Mucosa of stomach (tissue), 1 donor: ENCODE measurements at regions not wholly inside any gene's neighbourhood (a gene's known extent, or its start where the extent isn't known, plus 50 kb on each side); places are given as distances from the start of the nearest gene placed in this dataset.
"Not testable (repeated sequence)": the region's sequence is repeated elsewhere in the genome, so short reads cannot be mapped to it uniquely, and the experiment has no call there.

ENCODE experiments used
- H3K27me3 ChIP-seq: one replicate; pipeline ENCODE4 v1.7.0; 2013; ENCODE audit warnings: mild to moderate bottlenecking, low read length; ENCODE audit not compliant: control insufficient read depth, insufficient read depth
- H3K36me3 ChIP-seq: one replicate; pipeline ENCODE4 v1.7.0; 2013; ENCODE audit warnings: low read length; ENCODE audit not compliant: control insufficient read depth, insufficient read depth
- H3K4me1 ChIP-seq: one replicate; pipeline ENCODE4 v1.7.0; 2013; ENCODE audit warnings: mild to moderate bottlenecking, low read length; ENCODE audit not compliant: control insufficient read depth, insufficient read depth
- H3K4me3 ChIP-seq: one replicate; pipeline ENCODE4 v1.7.0; 2013; ENCODE audit warnings: low read length
- H3K9ac ChIP-seq: one replicate; pipeline ENCODE4 v1.7.0; 2013; ENCODE audit warnings: mild to moderate bottlenecking, low read length, moderate library complexity
- H3K9me3 ChIP-seq: one replicate; pipeline ENCODE4 v1.7.0; 2013; ENCODE audit warnings: mild to moderate bottlenecking, low read length, moderate library complexity; ENCODE audit not compliant: control insufficient read depth
- donor health status: Pancreatic carcinoma.

DNA sequence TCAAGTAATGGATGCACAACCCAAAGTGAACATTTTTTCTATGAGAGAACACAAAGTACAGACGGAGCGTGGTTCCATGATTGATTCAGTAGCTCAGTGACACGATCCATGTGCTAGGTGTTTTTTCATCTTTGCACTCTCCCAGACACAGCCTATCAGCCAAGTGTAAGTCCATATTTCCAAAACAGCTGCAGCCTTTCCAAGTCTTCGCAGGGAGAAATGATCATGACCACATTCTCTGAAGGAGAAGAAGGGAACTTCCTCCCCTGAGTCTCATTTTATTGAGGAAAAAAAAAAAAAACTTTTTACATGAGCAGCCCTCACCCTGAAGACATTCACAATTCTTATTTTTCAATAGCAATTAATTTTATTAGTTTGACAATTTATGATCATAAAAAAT is 958.3 kb downstream of the LTN1 start:
- not testable (repeated sequence) for H3K4me3 ChIP-seq, H3K9ac ChIP-seq, H3K27me3 ChIP-seq, H3K36me3 ChIP-seq, H3K9me3 ChIP-seq, H3K4me1 ChIP-seq

DNA sequence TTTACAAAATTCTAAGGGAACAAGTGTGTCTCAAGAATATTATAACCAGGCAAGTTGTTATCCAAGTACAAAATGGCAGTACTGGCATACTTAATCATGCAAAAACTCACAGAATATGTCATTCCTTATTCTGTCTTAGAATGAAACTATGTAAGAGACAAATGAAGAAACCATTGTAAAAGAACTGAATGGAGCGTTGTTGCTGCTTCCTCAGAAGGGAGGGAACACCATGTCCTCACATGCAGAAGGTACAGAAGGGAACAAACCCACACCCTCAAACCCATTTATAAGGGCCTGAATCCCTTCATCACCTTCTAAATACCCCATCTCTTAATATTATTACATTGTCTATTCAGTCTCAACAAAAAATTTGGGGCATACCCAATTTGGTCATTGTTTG is 960.0 kb downstream of the LTN1 start:
- H3K4me1 ChIP-seq, H3K4me3 ChIP-seq, H3K9me3 ChIP-seq, H3K27me3 ChIP-seq, H3K36me3 ChIP-seq, H3K9ac ChIP-seq: not testable (repeated sequence)

DNA sequence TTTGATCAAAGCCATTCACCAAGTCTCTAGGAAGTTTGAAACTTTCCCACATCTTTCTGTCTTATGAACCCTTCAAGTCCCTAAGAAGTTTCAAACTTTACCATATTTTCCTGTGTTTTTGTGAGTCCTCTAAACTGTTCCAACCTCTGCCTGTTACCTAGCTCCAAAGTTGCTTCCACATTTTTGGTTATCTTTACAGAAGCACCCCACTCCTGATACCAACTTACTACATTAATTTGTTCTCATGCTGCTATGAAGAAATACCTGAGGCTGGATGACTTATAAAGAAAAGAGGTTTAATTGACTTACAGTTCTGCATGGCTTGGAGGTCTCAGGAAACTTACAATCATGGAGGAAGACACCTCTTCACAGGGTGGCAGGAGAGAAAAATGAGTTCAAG is 961.6 kb downstream of the LTN1 start:
- not testable (repeated sequence) for H3K27me3 ChIP-seq

DNA sequence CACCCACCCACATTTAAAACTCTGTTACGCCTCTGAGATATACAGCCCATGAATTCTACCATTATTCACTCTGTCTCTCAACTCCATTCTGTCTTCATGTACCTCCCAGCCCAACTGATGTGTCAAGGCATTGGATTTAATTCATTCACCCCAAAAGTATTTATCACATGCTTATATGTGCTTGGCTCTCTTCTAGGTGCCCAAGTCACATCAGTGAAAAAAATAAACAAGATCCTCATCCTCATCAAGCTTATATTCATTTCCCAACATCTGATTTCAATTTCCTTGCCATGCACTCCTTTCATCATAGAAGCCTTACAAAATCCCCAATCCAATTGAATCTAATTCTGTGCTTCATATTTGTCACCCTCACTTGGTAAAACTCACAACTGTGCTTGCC is 967.6 kb downstream of the LTN1 start:
- Histone ChIP-seq H3K4me3 (no peak overlapping the region), H3K4me1 (no peaks in the 10 kb centered on the region), H3K9me3 (no peaks in the 10 kb centered on the region), H3K36me3 (no peaks in the 10 kb centered on the region), H3K27me3 (no peaks in the 10 kb centered on the region), H3K9ac (no peak overlapping the region)

More for the DNA sequence above, 961.6 kb downstream of the LTN1 start:
- not testable (repeated sequence) for H3K4me3 ChIP-seq, H3K36me3 ChIP-seq, H3K9me3 ChIP-seq, H3K4me1 ChIP-seq, H3K9ac ChIP-seq

DNA sequence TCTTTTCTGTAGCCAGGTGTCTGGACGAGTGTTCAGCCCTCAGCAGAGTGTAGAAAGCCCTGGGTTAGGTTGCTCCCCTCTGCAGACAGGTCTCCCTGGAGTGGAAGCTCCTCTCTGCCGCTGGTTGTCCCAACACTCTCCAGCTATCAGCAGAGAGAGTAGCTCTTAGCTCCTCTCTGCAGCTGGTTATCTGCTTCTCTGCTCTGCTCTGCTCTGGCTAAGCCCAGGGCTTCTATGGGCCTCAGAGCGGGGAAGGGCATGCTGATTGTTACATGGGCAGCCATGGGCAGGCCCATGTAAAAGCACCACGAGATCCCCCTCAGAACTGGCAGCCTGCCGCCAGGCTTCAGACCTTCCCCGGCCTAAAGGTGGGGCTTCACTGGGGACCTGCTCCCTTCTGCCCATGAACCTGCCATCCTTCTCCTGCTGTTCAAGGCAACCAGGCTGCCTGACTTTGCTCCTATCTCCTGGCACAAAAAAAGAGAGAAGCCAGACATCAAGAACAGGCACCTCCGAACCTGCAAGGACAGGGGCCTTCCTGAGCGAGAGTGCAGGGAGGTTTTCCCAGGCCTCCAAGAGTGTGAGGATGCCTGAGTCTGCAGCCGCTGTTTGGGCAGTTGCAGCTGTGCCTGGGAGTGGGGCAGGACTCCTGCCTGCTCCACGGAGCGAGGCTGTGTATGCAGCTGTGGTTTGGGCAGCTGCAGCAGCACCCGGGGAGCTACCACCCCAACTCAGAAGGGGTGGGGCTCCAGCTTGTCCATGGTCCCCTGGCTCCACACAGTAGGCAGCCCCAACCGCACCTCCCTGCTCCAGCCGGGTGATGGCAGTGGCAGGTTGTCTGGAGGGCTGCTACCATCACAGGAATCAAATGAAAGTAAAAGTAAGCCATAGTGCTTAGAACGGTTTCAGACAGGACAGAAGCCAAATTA is 973.7 kb downstream of the LTN1 start:
- Histone ChIP-seq H3K4me1 (no peaks in the 10 kb centered on the region), H3K36me3 (no peaks in the 10 kb centered on the region), H3K9ac (no peak overlapping the region), H3K4me3 (no peak overlapping the region), H3K9me3 (no peaks in the 10 kb centered on the region), H3K27me3 (no peaks in the 10 kb centered on the region)

DNA sequence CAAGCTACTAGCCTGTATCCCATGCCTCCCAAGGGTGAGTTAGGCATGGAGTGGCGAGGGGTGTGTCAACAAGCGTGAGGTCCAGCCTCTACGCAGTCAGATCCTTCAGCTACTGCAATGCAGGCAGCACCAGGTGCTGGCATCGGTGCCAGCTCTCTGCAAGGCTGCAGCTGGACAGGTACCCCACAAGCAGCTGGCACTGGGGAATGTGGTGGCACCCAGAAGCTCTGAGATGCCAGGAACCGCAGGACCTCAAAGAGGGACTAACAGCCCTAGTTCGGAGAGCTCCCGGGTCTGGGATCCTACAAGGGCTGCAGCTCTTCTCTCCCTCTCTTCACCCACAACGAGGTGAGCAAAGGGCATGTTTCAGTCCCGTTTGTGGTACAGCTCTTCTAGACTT is 974.5 kb downstream of the LTN1 start:
- Histone ChIP-seq H3K36me3 (no peaks in the 10 kb centered on the region), H3K4me3 (no peak overlapping the region), H3K9ac (no peak overlapping the region), H3K9me3 (no peaks in the 10 kb centered on the region), H3K27me3 (no peaks in the 10 kb centered on the region), H3K4me1 (no peaks in the 10 kb centered on the region)

DNA sequence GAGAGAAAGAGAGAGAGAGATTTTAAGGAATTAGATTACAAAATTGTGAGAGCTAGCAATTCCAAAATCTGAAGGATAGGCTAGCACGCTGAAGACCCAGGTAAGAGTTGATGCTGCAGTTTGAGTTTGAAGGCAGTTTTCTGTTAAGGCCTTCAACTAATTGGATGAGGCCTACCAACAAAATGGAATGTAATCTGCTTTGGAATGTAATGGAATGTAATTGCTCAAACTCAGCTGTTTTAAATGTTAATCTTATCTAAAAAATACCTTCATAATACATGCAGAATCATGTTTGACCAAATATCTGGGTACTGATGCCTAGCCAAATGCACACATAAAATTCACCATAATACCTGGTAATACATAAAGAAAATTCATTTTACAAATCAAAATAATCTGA is 976.1 kb downstream of the LTN1 start:
- Histone ChIP-seq H3K4me3 (no peak overlapping the region), H3K27me3 (no peaks in the 10 kb centered on the region), H3K9ac (no peak overlapping the region), H3K4me1 (no peaks in the 10 kb centered on the region), H3K36me3 (no peaks in the 10 kb centered on the region), H3K9me3 (no peaks in the 10 kb centered on the region)

DNA sequence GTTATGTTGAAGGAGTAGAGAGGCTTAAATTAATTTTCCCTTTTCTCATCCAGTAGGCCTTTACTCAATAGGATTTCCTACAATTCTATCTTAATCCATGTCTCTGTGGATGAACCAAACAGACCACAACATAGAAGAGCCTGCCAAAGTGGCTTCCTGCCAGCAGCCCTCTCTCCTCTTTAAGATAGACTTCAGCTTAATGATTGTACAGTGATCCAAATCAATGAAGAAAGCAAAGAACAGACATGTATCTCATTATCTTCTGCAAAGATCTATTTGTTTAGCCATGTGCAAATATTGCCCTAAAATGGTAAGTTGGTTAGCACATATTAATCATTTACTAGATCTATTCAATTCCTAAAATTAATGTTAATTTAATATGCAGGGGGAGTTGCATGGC is 979.6 kb downstream of the LTN1 start:
- H3K4me1 ChIP-seq, H3K36me3 ChIP-seq, H3K4me3 ChIP-seq, H3K9ac ChIP-seq, H3K27me3 ChIP-seq, H3K9me3 ChIP-seq: not testable (repeated sequence)

DNA sequence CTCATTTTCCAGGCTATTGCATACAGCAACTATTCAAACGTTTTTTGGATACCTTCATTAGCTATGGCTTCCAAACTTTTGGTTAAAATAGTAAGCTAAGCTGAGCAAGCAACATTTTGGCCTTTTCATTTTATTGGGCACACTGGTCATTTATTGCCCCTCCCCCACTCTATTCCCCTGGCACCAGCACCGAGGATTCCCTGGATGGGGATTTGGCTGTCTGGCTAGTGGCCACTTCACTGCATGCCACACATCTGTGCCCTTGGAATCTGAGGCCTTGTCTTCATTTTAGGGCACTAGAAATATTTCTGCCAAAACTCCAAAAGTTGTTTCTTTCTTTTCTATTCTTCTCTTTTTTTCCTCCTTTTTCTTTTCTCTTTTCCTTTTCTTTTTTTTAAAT is 980.7 kb downstream of the LTN1 start:
- H3K9me3 ChIP-seq, H3K36me3 ChIP-seq, H3K9ac ChIP-seq, H3K27me3 ChIP-seq, H3K4me3 ChIP-seq, H3K4me1 ChIP-seq: not testable (repeated sequence)

DNA sequence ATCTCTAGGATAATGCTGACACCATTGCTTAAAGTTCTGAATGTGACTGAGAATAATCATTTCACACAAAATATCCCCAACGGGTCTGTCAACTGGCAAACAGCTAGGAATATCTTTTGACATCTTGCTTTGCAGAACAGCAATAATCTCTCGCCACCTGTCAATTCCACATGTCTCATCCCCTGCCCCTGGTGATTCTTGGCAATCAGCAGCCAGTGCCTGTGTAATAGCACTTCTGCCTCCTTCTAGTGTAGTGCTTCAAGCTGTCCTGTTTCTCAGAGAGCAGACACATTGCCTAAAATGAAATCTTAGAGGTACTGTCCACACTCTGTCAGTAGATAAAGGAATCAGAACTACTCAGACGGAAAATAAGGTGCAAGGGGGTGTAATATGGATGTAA is 984.4 kb downstream of the LTN1 start:
- H3K27me3 ChIP-seq, H3K9me3 ChIP-seq, H3K36me3 ChIP-seq, H3K9ac ChIP-seq, H3K4me3 ChIP-seq, H3K4me1 ChIP-seq: not testable (repeated sequence)

DNA sequence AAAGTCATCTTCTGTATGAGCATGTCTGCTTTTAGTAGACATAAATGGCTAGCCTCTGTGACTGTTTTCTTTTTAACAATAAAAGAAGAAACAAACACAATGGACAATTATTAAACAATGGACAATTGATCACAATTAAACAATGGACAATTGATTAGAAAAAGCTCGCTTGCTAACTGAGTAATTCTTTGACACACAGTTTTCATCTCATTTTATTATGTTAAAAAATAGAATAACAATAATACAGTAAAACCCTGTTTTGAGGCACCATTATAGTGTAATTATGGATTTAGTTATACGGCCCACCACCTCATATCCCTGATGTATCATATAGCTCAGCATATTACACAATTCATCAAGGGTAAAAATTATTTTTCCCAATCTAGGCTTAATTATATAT is 989.0 kb downstream of the LTN1 start:
- H3K9me3 ChIP-seq, H3K36me3 ChIP-seq, H3K4me1 ChIP-seq, H3K27me3 ChIP-seq, H3K4me3 ChIP-seq, H3K9ac ChIP-seq: not testable (repeated sequence)

DNA sequence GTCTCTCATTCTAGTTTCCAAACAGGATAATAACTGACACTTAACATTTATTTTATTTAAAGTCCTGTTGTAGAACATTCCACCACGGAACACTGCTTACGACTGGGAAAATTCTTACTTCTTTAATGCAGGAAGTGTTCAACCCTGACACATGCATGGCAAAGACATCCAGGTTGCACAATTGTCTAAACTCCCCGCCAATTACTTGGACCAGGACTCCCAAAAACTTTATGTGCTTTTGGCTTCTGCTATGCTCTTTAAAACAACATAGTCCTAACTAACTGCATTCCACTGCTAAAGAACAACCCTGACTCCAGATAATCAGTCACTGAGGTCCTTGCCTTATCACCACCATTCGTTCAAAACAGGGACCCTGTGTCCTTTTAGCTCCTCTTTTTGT is 995.8 kb downstream of the LTN1 start:
- not testable (repeated sequence) for H3K27me3 ChIP-seq, H3K4me3 ChIP-seq, H3K9me3 ChIP-seq, H3K9ac ChIP-seq, H3K36me3 ChIP-seq, H3K4me1 ChIP-seq
